ENCODE measurements at regions not wholly inside any gene's neighbourhood (a gene's known extent, or its start where the extent isn't known, plus 50 kb on each side); places are given as distances from the start of the nearest gene placed in this dataset.
A peak's percentile ranks its signal among the peaks of the same experiment; 100 is the strongest.

DNA sequence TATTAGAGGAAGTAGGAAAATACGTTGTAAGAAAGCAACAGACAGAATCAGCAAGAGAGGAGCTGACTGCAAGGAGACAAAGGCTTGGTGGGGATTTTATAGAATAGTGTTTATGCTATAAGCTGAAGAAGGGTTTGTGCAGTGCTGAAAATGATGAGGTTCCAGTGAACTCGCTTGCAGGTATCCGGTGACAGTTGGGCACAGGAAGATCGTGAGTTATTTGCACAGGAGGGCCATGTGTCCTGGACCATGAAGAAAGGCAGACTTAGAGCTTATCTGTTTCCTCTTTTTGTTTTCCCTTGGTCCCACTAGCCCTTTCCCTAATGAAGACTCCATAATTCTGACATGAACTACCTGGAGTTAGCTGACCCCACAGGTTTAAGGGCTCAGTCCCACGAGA, 61.4 kb downstream of the NXNL2 start:
- TF ChIP-seq, protein P1, sequence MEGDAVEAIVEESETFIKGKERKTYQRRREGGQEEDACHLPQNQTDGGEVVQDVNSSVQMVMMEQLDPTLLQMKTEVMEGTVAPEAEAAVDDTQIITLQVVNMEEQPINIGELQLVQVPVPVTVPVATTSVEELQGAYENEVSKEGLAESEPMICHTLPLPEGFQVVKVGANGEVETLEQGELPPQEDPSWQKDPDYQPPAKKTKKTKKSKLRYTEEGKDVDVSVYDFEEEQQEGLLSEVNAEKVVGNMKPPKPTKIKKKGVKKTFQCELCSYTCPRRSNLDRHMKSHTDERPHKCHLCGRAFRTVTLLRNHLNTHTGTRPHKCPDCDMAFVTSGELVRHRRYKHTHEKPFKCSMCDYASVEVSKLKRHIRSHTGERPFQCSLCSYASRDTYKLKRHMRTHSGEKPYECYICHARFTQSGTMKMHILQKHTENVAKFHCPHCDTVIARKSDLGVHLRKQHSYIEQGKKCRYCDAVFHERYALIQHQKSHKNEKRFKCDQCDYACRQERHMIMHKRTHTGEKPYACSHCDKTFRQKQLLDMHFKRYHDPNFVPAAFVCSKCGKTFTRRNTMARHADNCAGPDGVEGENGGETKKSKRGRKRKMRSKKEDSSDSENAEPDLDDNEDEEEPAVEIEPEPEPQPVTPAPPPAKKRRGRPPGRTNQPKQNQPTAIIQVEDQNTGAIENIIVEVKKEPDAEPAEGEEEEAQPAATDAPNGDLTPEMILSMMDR (IDR thresholded peaks at IDR 0.05), result no peak
- Histone ChIP-seq H3K9me3 (peaks cover 0 to 5% of the 10 kb centered on the region in 2 donors), H3K27ac (no peak overlapping the region), H3K27me3 (no peaks in the 10 kb centered on the region), H3K4me3 (no peak overlapping the region), H3K36me3 (no peaks in the 10 kb centered on the region), H3K4me1 (no peaks in the 10 kb centered on the region)
- intact Hi-C loops (cut with DNase I), result no loop called here
- no peak for DNase-seq (ENCODE audit: low spot score in 2 of 2)

DNA sequence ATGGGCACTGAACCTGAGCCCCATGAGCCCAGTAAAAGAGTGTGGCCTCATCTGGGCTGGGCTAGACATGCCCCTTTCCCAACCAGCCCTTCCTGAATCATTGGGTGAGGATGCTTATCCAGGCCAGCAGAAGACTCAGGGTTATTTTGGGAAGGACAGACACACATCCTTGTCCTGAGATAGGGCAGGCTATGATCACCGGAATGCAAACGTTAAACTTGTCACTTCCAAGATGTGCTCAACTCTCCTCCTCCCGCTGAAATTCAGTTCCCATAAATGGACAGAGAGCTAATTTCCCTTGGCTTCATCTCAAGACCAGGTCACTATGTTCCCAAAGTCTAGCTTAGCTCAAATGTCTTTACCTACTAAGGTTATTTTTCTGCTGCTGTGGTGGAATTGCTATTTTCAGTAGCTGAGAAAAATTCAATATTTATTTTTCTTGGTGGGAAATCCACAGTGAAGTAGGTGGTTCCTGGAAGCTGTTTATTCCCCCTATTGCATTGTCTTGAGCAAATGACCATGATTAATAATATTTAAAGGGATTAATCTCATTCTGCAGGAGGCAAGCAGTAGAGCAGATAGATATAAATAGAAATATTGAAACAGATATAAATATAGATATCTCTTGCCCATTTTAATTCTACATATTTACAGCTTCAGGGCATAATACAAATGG, 70.0 kb downstream of the NXNL2 start:
- peak overlapping the region; percentile 74 to 81 for H3K27ac ChIP-seq
- peak overlapping the region in 1 of 2 donors; percentile 0 for H3K4me3 ChIP-seq
- H3K36me3 ChIP-seq, result no peaks in the 10 kb centered on the region
- DNase-seq (ENCODE audit: low spot score in 2 of 2), result peak in 1 of 2 donors; percentile 78
- H3K27me3 ChIP-seq, result no peaks in the 10 kb centered on the region
- TF ChIP-seq, protein P1 (IDR thresholded peaks at IDR 0.05), result no peak
- intact Hi-C loops (cut with DNase I), result loop anchor here (2.0 to 10.0 kb wide), 5 partner anchors 47 to 710 kb away; partner anchors contain the start of genes CKS2 and SECISBP2
- H3K4me1 ChIP-seq, result peaks cover 0 to 21% of the 10 kb centered on the region in 2 donors
- H3K9me3 ChIP-seq, result no peaks in the 10 kb centered on the region

GRCh38 chr9:88605512-88606362, 70.8 kb downstream of the NXNL2 start:
- H3K27ac ChIP-seq, result peak overlapping the region; percentile 74 to 81
- H3K27me3 ChIP-seq, result no peaks in the 10 kb centered on the region
- peaks cover 0 to 21% of the 10 kb centered on the region in 2 donors for H3K4me1 ChIP-seq
- TF ChIP-seq, protein P1 (IDR thresholded peaks at IDR 0.05), result no peak
- no peaks in the 10 kb centered on the region for H3K9me3 ChIP-seq
- intact Hi-C loops (cut with DNase I), result loop anchor here (2.0 to 10.0 kb wide), 5 partner anchors 47 to 709 kb away; partner anchors contain the start of genes CKS2 and SECISBP2
- no peak for DNase-seq (ENCODE audit: low spot score in 2 of 2)
- no peaks in the 10 kb centered on the region for H3K36me3 ChIP-seq
- H3K4me3 ChIP-seq, result peak overlapping the region in 1 of 2 donors; percentile 0

DNA sequence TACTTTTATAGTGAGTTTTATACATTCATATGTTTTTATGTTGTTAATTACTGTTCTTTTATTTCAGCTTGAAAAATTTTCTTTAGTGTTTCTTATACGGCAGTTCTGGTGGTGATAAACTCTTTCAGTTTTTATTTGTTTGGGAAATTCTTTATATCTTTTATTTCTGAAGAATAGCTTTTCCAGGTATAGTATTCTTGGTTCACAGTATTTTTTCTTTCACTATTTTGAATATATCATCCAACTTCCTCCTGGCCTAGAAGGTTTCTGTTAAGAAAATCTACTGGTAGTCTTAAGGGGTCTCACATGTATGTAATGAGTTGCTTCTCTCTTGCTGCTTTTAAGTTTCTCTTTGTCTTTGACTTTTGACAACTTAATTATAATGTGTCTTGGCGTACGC, 79.4 kb downstream of the NXNL2 start:
- Histone ChIP-seq H3K36me3 (no peaks in the 10 kb centered on the region), H3K9me3 (peaks cover 0 to 20% of the 10 kb centered on the region in 2 donors), H3K4me1 (no peaks in the 10 kb centered on the region), H3K27me3 (no peaks in the 10 kb centered on the region), H3K4me3 (no peak overlapping the region), H3K27ac (no peak overlapping the region)
- DNase-seq (ENCODE audit: low spot score in 2 of 2), result no peak
- TF ChIP-seq, protein P1 (IDR thresholded peaks at IDR 0.05), result no peak
- intact Hi-C loops (cut with DNase I), result no loop called here

- Histone ChIP-seq H3K9me3 (no peaks in the 10 kb centered on the region), H3K27me3 (no peaks in the 10 kb centered on the region), H3K4me3 (no peak overlapping the region), H3K4me1 (peaks cover 0 to 13% of the 10 kb centered on the region in 2 donors), H3K27ac (no peak overlapping the region), H3K36me3 (no peaks in the 10 kb centered on the region)
- intact Hi-C loops (cut with DNase I), result no loop called here
- TF ChIP-seq, protein P1 (IDR thresholded peaks at IDR 0.05), result no peak
- DNase-seq (ENCODE audit: low spot score in 2 of 2), result no peak
Measured at GRCh38 chr9:88623698-88624097, 88.7 kb downstream of the NXNL2 start.
